H9 (cell line): ENCODE measurements at regions not wholly inside any gene's neighbourhood (a gene's known extent, or its start where the extent isn't known, plus 50 kb on each side); places are given as distances from the start of the nearest gene placed in this dataset.

ENCODE experiments used
- DNase-seq: peaks from one replicate; pipeline ENCODE4 v3.0.0-alpha.2; 2017
- H2AFZ ChIP-seq: one replicate; pipeline ENCODE4 v1.6.1; 2013; ENCODE audit warnings: mild to moderate bottlenecking, low read length, control low read depth, moderate library complexity
- H2AK5ac ChIP-seq: 2 replicates; pipeline ENCODE4 v1.6.1; 2013; ENCODE audit warnings: low read length, control low read depth, mixed read lengths; ENCODE audit not compliant: insufficient read length
- H2BK120ac ChIP-seq: one replicate; pipeline ENCODE4 v1.6.1; 2013; ENCODE audit warnings: low read depth, mild to moderate bottlenecking, low read length, control low read depth, inconsistent platforms; ENCODE audit not compliant: poor library complexity, severe bottlenecking
- H2BK12ac ChIP-seq: 2 replicates; pipeline ENCODE4 v1.6.1; 2013; ENCODE audit warnings: low read length, control low read depth, mixed read lengths, low read depth; ENCODE audit not compliant: insufficient read length
- H2BK15ac ChIP-seq: 2 replicates; pipeline ENCODE4 v1.6.1; 2013; ENCODE audit warnings: low read depth, low read length, control low read depth
- H2BK20ac ChIP-seq: one replicate; pipeline ENCODE4 v1.6.1; 2013; ENCODE audit warnings: low read depth, mild to moderate bottlenecking, low read length, control low read depth, inconsistent platforms; ENCODE audit not compliant: poor library complexity, severe bottlenecking
- H2BK5ac ChIP-seq: 2 replicates; pipeline ENCODE4 v1.6.1; 2013; ENCODE audit warnings: low read length, control low read depth, mixed read lengths; ENCODE audit not compliant: insufficient read length
- H3K14ac ChIP-seq: 2 replicates; pipeline ENCODE4 v1.6.1; 2013; ENCODE audit warnings: low read length, control low read depth; ENCODE audit not compliant: insufficient read depth
- H3K18ac ChIP-seq: 2 replicates; pipeline ENCODE4 v1.6.1; 2013; ENCODE audit warnings: low read depth, mild to moderate bottlenecking, mixed read lengths, low read length, control low read depth; ENCODE audit not compliant: insufficient read length
- H3K23ac ChIP-seq: 2 replicates; pipeline ENCODE4 v1.6.1; 2013; ENCODE audit warnings: low read length, control low read depth, mixed read lengths, low read depth; ENCODE audit not compliant: insufficient read length
- H3K23me2 ChIP-seq: 2 replicates; pipeline ENCODE4 v1.6.1; 2013; ENCODE audit warnings: low read depth, mild to moderate bottlenecking, mixed read lengths, low read length, control low read depth; ENCODE audit not compliant: insufficient read length, poor library complexity, severe bottlenecking
- H3K27ac ChIP-seq: 2 replicates; pipeline ENCODE4 v1.5.1; 2013; ENCODE audit warnings: low read length, control low read depth, mixed read lengths, low read depth; ENCODE audit not compliant: insufficient read length
- H3K27me3 ChIP-seq: 2 replicates; pipeline ENCODE4 v1.6.1; 2013; ENCODE audit warnings: low read length, control low read depth, inconsistent platforms; ENCODE audit not compliant: insufficient read depth
- H3K4ac ChIP-seq: 2 replicates; pipeline ENCODE4 v1.6.1; 2013; ENCODE audit warnings: low read depth, mild to moderate bottlenecking, control low read depth, inconsistent platforms, low read length, moderate library complexity
- H3K4me1 ChIP-seq: 2 replicates; pipeline ENCODE4 v1.6.1; 2013; ENCODE audit warnings: low read length, control low read depth, inconsistent platforms; ENCODE audit not compliant: insufficient read depth
- H3K4me2 ChIP-seq: 2 replicates; pipeline ENCODE4 v1.6.1; 2013; ENCODE audit warnings: low read length, control low read depth, mixed read lengths; ENCODE audit not compliant: insufficient read length, insufficient read depth
- H3K56ac ChIP-seq: 2 replicates; pipeline ENCODE4 v1.6.1; 2013; ENCODE audit warnings: low read depth, mild to moderate bottlenecking, mixed read lengths, low read length, control low read depth; ENCODE audit not compliant: insufficient read length
- H3K79me1 ChIP-seq: 2 replicates; pipeline ENCODE4 v1.6.1; 2013; ENCODE audit warnings: low read depth, mild to moderate bottlenecking, moderate library complexity, low read length, control low read depth, inconsistent platforms; ENCODE audit not compliant: insufficient read depth, poor library complexity, severe bottlenecking
- H3K79me2 ChIP-seq: 2 replicates; pipeline ENCODE4 v1.6.1; 2013; ENCODE audit warnings: low read length, control low read depth, inconsistent platforms; ENCODE audit not compliant: insufficient read depth
- H3K9ac ChIP-seq: 2 replicates; pipeline ENCODE4 v1.6.1; 2013; ENCODE audit warnings: low read length, control low read depth, mixed read lengths; ENCODE audit not compliant: insufficient read length; ENCODE audit errors: extremely low read depth
- H3K9me3 ChIP-seq: one replicate; pipeline ENCODE4 v1.6.1; 2013; ENCODE audit warnings: low read depth, low read length, inconsistent platforms; ENCODE audit not compliant: control insufficient read depth
- H3T11ph ChIP-seq: one replicate; pipeline ENCODE4 v1.6.1; 2013; ENCODE audit warnings: mild to moderate bottlenecking, low read length, control low read depth, inconsistent platforms
- H4K20me1 ChIP-seq: one replicate; pipeline ENCODE4 v1.6.1; 2013; ENCODE audit not compliant: control insufficient read depth, insufficient read length, insufficient read depth
- H4K5ac ChIP-seq: 2 replicates; pipeline ENCODE4 v1.6.1; 2013; ENCODE audit warnings: low read depth, mild to moderate bottlenecking, mixed read lengths, low read length, control low read depth; ENCODE audit not compliant: insufficient read length
- H4K8ac ChIP-seq: replicated peaks from 2 replicates; pipeline ENCODE4 v1.6.1; 2013; ENCODE audit warnings: low read length, control low read depth, mixed read lengths, low read depth; ENCODE audit not compliant: insufficient read length
- H4K91ac ChIP-seq: 2 replicates; pipeline ENCODE4 v1.6.1; 2013; ENCODE audit warnings: low read depth, mild to moderate bottlenecking, moderate library complexity, mixed read lengths, low read length, control low read depth; ENCODE audit not compliant: insufficient read length
- H3K27ac Mint-ChIP-seq, 3 experiments: 2 replicates in 2 of 3; 3 replicates in 1 of 3; pipeline ENCODE4 v1.8.0; 2020 to 2021; ENCODE audit warnings: mixed read lengths in 3 of 3, mild to moderate bottlenecking in 1 of 3, moderate library complexity in 1 of 3
- H3K27me3 Mint-ChIP-seq: 2 replicates; pipeline ENCODE4 v1.8.0; 2021; ENCODE audit warnings: low read depth, mild to moderate bottlenecking, moderate library complexity, mixed read lengths
- H3K36me3 Mint-ChIP-seq, 3 experiments: 2 replicates in 2 of 3; 3 replicates in 1 of 3; pipeline ENCODE4 v1.8.0; 2020 to 2021; ENCODE audit warnings: low read depth in 3 of 3, mixed read lengths in 3 of 3; ENCODE audit not compliant: insufficient read depth in 1 of 3
- H3K4me1 Mint-ChIP-seq, 2 experiments: 2 replicates each; pipeline ENCODE4 v1.8.0; 2020; ENCODE audit warnings: mixed read lengths in 2 of 2
- H3K4me3 Mint-ChIP-seq, 2 experiments: 2 replicates in 1 of 2; 3 replicates in 1 of 2; pipeline ENCODE4 v1.8.0; 2020 to 2021; ENCODE audit warnings: mild to moderate bottlenecking in 2 of 2, mixed read lengths in 2 of 2, moderate library complexity in 1 of 2
- H3K9me3 Mint-ChIP-seq, 2 experiments: 2 replicates in 1 of 2; 3 replicates in 1 of 2; pipeline ENCODE4 v1.8.0; 2020; ENCODE audit warnings: mild to moderate bottlenecking in 2 of 2, mixed read lengths in 2 of 2, moderate library complexity in 1 of 2
- CTCF ChIP-seq: fragments of 200-600 bp; sonication (generic); conservative IDR thresholded peaks from 3 replicates; pipeline ENCODE4 v1.8.0; 2021; ENCODE audit warnings: antibody characterized with exemption, mild to moderate bottlenecking
- WGBS: extraction: QIAGEN DNeasy Blood & Tissue Kit; methylation state at CpG from one replicate; pipeline ENCODE4 v1.1.7; 2013; ENCODE audit warnings: missing lambda C conversion rate, low lambda C conversion rate, mixed read lengths; ENCODE audit not compliant: insufficient read length; ENCODE audit errors: extremely low coverage; 5-methylcytosine and 5-hydroxymethylcytosine counted together

GRCh38 chr2:129061069-129061768 is 742.6 kb upstream of the HS6ST1 start:
- Histone ChIP-seq H2BK20ac (no peak overlapping the region), H3K18ac (no peak overlapping the region), H3K56ac (no peak overlapping the region), H3K27me3 (no peaks in the 10 kb centered on the region), H3K79me2 (no peaks in the 10 kb centered on the region), H2BK120ac (no peak overlapping the region), H3K23me2 (no peaks in the 10 kb centered on the region), H2BK5ac (no peak overlapping the region), H3T11ph (no peak overlapping the region), H4K20me1 (no peaks in the 10 kb centered on the region), H2AK5ac (no peak overlapping the region), H4K5ac (no peak overlapping the region), H3K79me1 (no peaks in the 10 kb centered on the region), H3K4ac (no peak overlapping the region), H3K9ac (no peak overlapping the region), H2BK12ac (no peak overlapping the region), H4K91ac (no peak overlapping the region), H2AFZ (no peak overlapping the region), H3K4me2 (no peak overlapping the region), H3K14ac (no peak overlapping the region), H3K23ac (no peak overlapping the region), H3K9me3 (no peaks in the 10 kb centered on the region), H4K8ac (no peak overlapping the region), H2BK15ac (no peak overlapping the region), H3K4me1 (no peaks in the 10 kb centered on the region), H3K27ac (no peak overlapping the region)
- no peak overlapping the region for H3K4me3 Mint-ChIP-seq
- TF ChIP-seq CTCF, result no peak
- peaks cover 2% of the 10 kb centered on the region; the same call in 1 of the 2 replicates for H3K27me3 Mint-ChIP-seq
- H3K4me1 Mint-ChIP-seq, result no peaks in the 10 kb centered on the region
- DNase-seq, result no peak
- H3K36me3 Mint-ChIP-seq, result no peaks in the 10 kb centered on the region
- peak overlapping the region in 1 of 3 experiments; percentile 59; a peak in 1 of 7 replicates for H3K27ac Mint-ChIP-seq
- no CpG with 5 or more reads among the region's 5 CpGs for WGBS
- no peaks in the 10 kb centered on the region for H3K9me3 Mint-ChIP-seq
